OCI-LY7 (cell line): ENCODE measurements at regions not wholly inside any gene's neighbourhood (a gene's known extent, or its start where the extent isn't known, plus 50 kb on each side); places are given as distances from the start of the nearest gene placed in this dataset.

ENCODE experiments used
- BruUV-seq: library from RNA; stranded (reverse); fragments of 400-500 nt; replicated peaks from 2 replicates; lab custom pipeline; 2021; lab: Mats Ljungman, UMichigan
- CTCF ChIA-PET: fragments of 300-600 bp; sonication (Branson Sonifier 250); formaldehyde crosslinking; loops from one replicate; lab custom pipeline; 2022; ENCODE audit warnings: antibody characterized with exemption; ENCODE audit not compliant: unreplicated experiment; lab: Charles Lee
- POLR2A ChIA-PET: fragments of 300-600 bp; sonication (Branson Sonifier 250); formaldehyde crosslinking; loops from one replicate; lab custom pipeline; 2022; ENCODE audit warnings: antibody characterized with exemption; lab: Charles Lee
- DNase-seq: peaks from one replicate; pipeline ENCODE4 v3.0.0-alpha.2; 2015; ENCODE audit warnings: low spot score
- H2AFZ ChIP-seq: fragments of 200-600 bp; sonication (generic), shearing (Covaris generic); 2 replicates; pipeline ENCODE4 v1.6.1; 2014; ENCODE audit warnings: mild to moderate bottlenecking, antibody characterized with exemption, low read length, moderate library complexity
- H3K27ac ChIP-seq: fragments of 200-600 bp; sonication (generic); 2 replicates; pipeline ENCODE4 v1.5.1; 2014; ENCODE audit warnings: mixed run types, low read depth, mild to moderate bottlenecking, moderate library complexity, low read length, inconsistent platforms; ENCODE audit not compliant: poor library complexity, severe bottlenecking
- H3K36me3 ChIP-seq: fragments of 200-600 bp; sonication (generic); 2 replicates; pipeline ENCODE4 v1.6.1; 2014; ENCODE audit warnings: mild to moderate bottlenecking, antibody characterized with exemption, low read length, moderate library complexity, mixed read lengths; ENCODE audit not compliant: insufficient read depth
- H3K4me1 ChIP-seq: fragments of 200-600 bp; sonication (generic); 2 replicates; pipeline ENCODE4 v1.5.1; 2014; ENCODE audit warnings: mild to moderate bottlenecking, low read length; ENCODE audit not compliant: insufficient read depth, poor library complexity, severe bottlenecking
- H3K4me2 ChIP-seq: fragments of 200-600 bp; sonication (generic); 2 replicates; pipeline ENCODE4 v1.6.1; 2014; ENCODE audit warnings: mild to moderate bottlenecking, low read length
- H3K4me3 ChIP-seq: fragments of 200-600 bp; sonication (generic); 2 replicates; pipeline ENCODE4 v1.5.1; 2014; ENCODE audit warnings: mild to moderate bottlenecking, low read depth, low read length; ENCODE audit not compliant: poor library complexity, severe bottlenecking
- H3K79me2 ChIP-seq: fragments of 200-600 bp; sonication (generic); 2 replicates; pipeline ENCODE4 v1.6.1; 2016; ENCODE audit warnings: low read depth, mild to moderate bottlenecking, low read length, moderate library complexity, mixed read lengths; ENCODE audit not compliant: insufficient read depth
- H3K9me2 ChIP-seq: fragments of 200-600 bp; sonication (generic); 2 replicates; pipeline ENCODE4 v1.6.1; 2016; ENCODE audit warnings: mild to moderate bottlenecking, low read length, mixed read lengths; ENCODE audit not compliant: insufficient read depth
- H3K9me3 ChIP-seq: fragments of 200-600 bp; sonication (generic); 2 replicates; pipeline ENCODE4 v1.6.1; 2014; ENCODE audit warnings: mild to moderate bottlenecking, mixed run types, low read length, mixed read lengths
- H4K20me1 ChIP-seq: fragments of 200-600 bp; sonication (generic); 2 replicates; pipeline ENCODE4 v1.6.1; 2014; ENCODE audit warnings: mild to moderate bottlenecking, antibody characterized with exemption, low read length, moderate library complexity, mixed read lengths; ENCODE audit not compliant: insufficient read depth
- CTCF ChIP-seq: fragments of 200-600 bp; sonication (generic); conservative IDR thresholded peaks from 2 replicates; pipeline ENCODE4 v1.5.1; 2014; ENCODE audit warnings: mild to moderate bottlenecking, antibody characterized with exemption, low read length, moderate library complexity, mixed read lengths
- EZH2phosphoT487 ChIP-seq: fragments of 200-600 bp; sonication (generic); IDR thresholded peaks from 2 replicates; pipeline ENCODE4 v1.6.1; 2018; ENCODE audit warnings: low read depth, borderline replicate concordance, mild to moderate bottlenecking, mixed run types, antibody characterized with exemption, low read length, moderate library complexity, mixed read lengths
- intact Hi-C: fragments of 100-400 bp; cut with micrococcal nuclease; formaldehyde crosslinking; loops from one replicate; pipeline ENCODE4 v1.10.0; 2022; ENCODE audit not compliant: unreplicated experiment

GRCh38 chr10:34001831-34002230 is 667.4 kb upstream of the NRP1 start:
- ChIA-PET CTCF (no interaction called here), POLR2A (no interaction called here)
- Histone ChIP-seq H3K4me1 (no peaks in the 10 kb centered on the region), H3K27ac (no peak overlapping the region), H3K36me3 (no peaks in the 10 kb centered on the region), H3K9me2 (no peaks in the 10 kb centered on the region), H4K20me1 (no peaks in the 10 kb centered on the region), H3K9me3 (no peaks in the 10 kb centered on the region), H3K4me2 (no peak overlapping the region), H2AFZ (no peak overlapping the region), H3K79me2 (no peaks in the 10 kb centered on the region), H3K4me3 (no peak overlapping the region)
- BruUV-seq = no TSS peak
- intact Hi-C loops = no loop called here
- no peak for DNase-seq
- TF ChIP-seq CTCF = no peak
- no peak for TF ChIP-seq EZH2phosphoT487

GRCh38 chr10:34001087-34001580 is 666.7 kb upstream of the NRP1 start:
- Histone ChIP-seq H3K36me3 (no peaks in the 10 kb centered on the region), H3K4me2 (no peak overlapping the region), H3K4me3 (no peak overlapping the region), H2AFZ (no peak overlapping the region), H3K27ac (no peak overlapping the region), H3K9me3 (no peaks in the 10 kb centered on the region), H3K79me2 (no peaks in the 10 kb centered on the region), H3K9me2 (no peaks in the 10 kb centered on the region), H3K4me1 (no peaks in the 10 kb centered on the region), H4K20me1 (no peaks in the 10 kb centered on the region)
- ChIA-PET POLR2A (no interaction called here), CTCF (no interaction called here)
- BruUV-seq = no TSS peak
- DNase-seq = no peak
- no peak for TF ChIP-seq EZH2phosphoT487
- TF ChIP-seq CTCF = no peak
- intact Hi-C loops = no loop called here

GRCh38 chr10:33993917-33994316 is 659.5 kb upstream of the NRP1 start:
- CTCF ChIA-PET = no interaction called here
- POLR2A ChIA-PET = no interaction called here
- H4K20me1 ChIP-seq = no peaks in the 10 kb centered on the region

More at GRCh38 chr10:33993917-33994316, 659.5 kb upstream of the NRP1 start:
- TF ChIP-seq CTCF (no peak), EZH2phosphoT487 (no peak)
- H3K9me2 ChIP-seq = no peaks in the 10 kb centered on the region
- H3K36me3 ChIP-seq = no peaks in the 10 kb centered on the region
- H3K4me2 ChIP-seq = no peak overlapping the region
- no peaks in the 10 kb centered on the region for H3K9me3 ChIP-seq
- no peaks in the 10 kb centered on the region for H3K79me2 ChIP-seq
- DNase-seq = no peak
- BruUV-seq = no TSS peak
- H3K27ac ChIP-seq = no peak overlapping the region
- intact Hi-C loops = no loop called here
- no peaks in the 10 kb centered on the region for H3K4me1 ChIP-seq
- H2AFZ ChIP-seq = no peak overlapping the region
- no peak overlapping the region for H3K4me3 ChIP-seq
